GM08714 (cell line): ENCODE measurements at regions not wholly inside any gene's neighbourhood (a gene's known extent, or its start where the extent isn't known, plus 50 kb on each side); places are given as distances from the start of the nearest gene placed in this dataset.

Source experiments
- H3K4me3 ChIP-seq: fragments of 200-500 bp; sonication (Bioruptor generic); 2 replicates; pipeline ENCODE4 v1.5.1; 2014; ENCODE audit warnings: mild to moderate bottlenecking, low read length, inconsistent platforms
- ZNF274 ChIP-seq: IDR thresholded peaks from 2 replicates; pipeline ENCODE4 v1.6.1; 2012; ENCODE audit warnings: mild to moderate bottlenecking, low read depth, low read length

DNA sequence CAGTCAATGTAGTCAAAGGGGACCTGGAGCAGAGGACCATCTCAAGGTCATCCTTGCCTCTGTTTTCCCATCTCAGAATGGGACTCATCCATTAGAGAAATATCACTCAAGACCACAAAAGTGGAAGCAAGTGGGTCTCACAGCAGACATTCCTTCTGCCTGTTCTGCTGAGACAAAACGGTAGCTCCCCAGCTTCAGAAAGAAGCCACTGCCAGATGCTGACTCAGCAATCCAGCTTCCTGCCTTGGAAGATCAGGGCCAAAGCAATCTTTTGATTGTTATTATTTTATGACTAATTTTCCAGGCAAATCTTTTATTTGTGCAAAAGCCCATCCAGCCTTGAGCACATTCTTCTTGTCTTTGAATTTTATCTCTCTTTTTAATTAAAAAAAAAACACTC lies 86.8 kb downstream of the CCT6B start:
- H3K4me3 ChIP-seq, result no peak overlapping the region
- TF ChIP-seq ZNF274, result no peak

DNA sequence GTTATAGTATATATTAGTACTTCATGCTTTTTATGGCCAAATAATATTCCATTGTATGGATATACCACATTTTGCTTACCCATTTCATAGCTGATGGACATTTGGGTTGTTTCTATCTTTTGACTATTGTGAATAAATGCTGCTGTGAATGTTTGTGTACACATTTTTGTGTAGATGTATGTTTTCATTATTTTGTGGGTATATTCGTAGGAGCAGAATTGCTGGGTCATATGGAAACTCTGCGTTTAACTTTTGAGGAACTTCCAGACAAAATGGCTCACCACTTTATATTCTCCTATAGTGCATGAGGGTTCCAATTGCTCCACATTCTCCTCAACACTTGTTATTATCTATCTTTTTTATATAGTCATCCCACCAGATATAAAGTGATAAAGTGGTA lies 88.6 kb downstream of the CCT6B start:
- H3K4me3 ChIP-seq, result no peak overlapping the region
- no peak for TF ChIP-seq ZNF274

- TF ChIP-seq ZNF274, result no peak
- H3K4me3 ChIP-seq, result no peak overlapping the region
Observed at GRCh38 chr17:34869641-34870040, 91.6 kb downstream of the CCT6B start.

GRCh38 chr17:34865716-34866115 lies 95.5 kb downstream of the CCT6B start:
- no peak for TF ChIP-seq ZNF274
- no peak overlapping the region for H3K4me3 ChIP-seq

- no peak overlapping the region for H3K4me3 ChIP-seq
- no peak for TF ChIP-seq ZNF274
Observed at GRCh38 chr17:34862384-34862783, 98.9 kb downstream of the CCT6B start.

DNA sequence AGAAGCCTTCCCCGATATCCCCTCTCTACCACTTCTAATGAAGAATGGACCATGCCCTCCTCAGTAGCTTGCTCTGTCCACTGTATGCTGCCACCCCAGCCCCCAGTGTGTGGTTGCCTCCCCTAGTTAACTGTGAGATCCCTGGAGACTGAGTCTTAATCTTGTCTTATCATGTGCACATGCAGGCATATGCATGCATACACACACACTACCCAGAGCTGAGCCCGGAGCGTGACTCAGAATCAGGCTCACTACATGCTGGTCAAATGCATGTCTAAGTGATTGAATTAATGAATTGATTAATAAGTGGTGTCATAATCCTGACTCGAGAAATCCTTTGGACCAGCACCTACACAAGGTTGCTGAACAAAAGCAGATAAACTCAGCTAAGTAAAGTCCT lies 99.4 kb downstream of the CCT6B start:
- H3K4me3 ChIP-seq, result no peak overlapping the region
- no peak for TF ChIP-seq ZNF274

- no peak overlapping the region for H3K4me3 ChIP-seq
- TF ChIP-seq ZNF274, result no peak
Observed at GRCh38 chr17:34859652-34860051, 101.6 kb downstream of the CCT6B start.

DNA sequence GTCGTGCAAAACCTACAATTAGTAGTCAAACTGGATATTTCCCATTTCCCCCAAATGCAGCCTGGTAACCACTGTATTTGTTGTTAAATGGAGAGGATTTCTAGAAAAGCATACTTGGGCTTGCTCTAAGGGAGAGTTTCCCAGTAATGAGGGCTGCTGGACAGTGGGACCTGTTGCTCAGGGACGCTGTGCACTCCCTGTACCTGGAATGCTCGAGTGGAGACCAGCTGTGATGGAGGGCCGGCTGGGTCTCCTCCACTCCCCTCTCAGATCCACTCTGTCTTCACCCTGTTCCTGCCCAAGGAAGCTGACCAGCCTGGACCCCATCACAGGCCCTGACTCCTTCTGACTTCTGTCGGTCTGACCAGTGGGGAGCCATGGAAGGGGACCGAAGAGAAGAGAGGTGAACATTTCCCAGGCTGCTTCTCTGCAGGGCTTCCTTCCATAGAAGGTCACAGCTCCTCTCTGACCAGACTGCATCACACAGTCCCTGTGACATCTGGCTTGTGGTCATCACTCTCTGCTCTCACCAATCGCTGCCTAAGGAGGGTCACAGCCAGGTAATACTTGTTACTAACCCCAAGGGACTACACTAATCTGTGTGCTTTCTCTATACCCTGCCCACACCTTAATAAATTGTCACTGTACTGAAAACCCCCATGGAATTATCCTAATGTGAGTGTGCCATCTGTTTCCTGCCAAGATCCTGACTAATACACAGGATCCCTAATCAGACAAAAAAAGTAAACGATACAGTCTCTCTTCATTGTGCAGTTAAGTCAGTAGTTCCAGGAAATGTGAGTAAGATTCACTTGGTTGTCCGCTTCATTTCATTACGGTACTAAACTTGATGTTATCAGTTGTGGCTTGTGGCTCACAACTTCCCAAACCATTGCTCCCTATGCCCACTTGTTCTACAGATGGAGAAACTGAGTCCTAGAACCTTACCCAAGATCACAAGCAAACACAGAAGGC lies 102.4 kb downstream of the CCT6B start:
- H3K4me3 ChIP-seq, result no peak overlapping the region
- no peak for TF ChIP-seq ZNF274

GRCh38 chr17:34853924-34854323 lies 107.3 kb downstream of the CCT6B start:
- no peak for TF ChIP-seq ZNF274
- H3K4me3 ChIP-seq, result no peak overlapping the region

DNA sequence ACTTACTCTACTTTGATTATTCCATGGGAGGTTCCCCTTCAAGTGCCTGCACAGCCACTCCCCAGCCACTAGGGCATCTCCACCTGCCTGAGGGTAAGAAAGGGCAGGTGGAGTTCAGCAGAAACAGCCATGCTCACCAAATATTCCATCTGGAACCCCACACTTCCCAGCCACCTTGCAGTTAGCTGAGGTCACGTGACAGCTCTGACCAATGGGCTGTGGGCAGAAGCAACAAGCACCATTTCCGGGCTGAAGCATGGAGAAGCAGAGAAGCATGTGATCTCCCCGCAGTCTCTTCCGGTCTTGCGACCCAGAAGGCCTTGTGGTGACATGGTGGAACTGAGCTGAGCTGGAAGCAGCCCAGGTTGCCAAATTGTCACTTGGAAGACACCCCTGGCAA lies 108.6 kb downstream of the CCT6B start:
- no peak for TF ChIP-seq ZNF274
- H3K4me3 ChIP-seq, result no peak overlapping the region

- no peak overlapping the region for H3K4me3 ChIP-seq
- no peak for TF ChIP-seq ZNF274
Observed at GRCh38 chr17:34851961-34852540, 109.2 kb downstream of the CCT6B start.

DNA sequence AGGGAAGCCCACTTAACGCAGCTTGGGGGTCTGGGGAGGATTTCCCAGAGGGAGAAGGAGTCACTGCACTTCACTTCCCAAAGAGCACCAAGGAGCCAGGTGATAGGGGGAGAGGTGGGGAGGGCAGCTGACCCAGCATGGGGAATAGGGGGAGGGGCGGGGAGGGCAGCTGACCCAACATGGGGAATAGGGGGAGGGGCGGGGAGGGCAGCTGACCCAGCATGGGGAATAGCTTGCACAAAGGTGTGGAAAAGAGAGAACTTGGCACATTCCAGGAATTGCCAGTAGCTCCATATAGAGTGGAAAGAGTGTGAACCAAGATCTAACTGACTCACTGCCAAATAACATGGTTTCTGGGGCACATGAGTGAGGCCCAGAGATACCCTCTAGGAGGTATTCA lies 110.3 kb downstream of the CCT6B start:
- no peak for TF ChIP-seq ZNF274

DNA sequence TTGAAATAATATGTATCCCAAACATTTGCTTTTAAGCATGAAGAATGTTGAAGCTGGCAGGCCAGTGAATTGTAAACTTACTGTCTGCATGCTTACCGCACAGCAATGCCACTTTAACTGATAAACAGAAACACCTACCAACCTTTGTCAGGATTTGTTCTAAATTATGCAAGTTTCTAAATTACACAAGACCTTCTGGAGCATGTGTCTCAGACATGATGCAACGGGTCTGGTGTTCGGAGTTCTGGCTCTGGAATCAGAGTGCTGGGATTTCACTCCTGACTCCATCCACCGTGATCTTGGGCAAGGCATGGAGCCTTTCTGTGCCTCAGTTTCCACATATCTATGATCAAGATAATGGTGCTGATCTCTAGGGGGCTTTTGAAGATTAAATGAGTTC lies 111.2 kb downstream of the CCT6B start:
- H3K4me3 ChIP-seq, result no peak overlapping the region
- no peak for TF ChIP-seq ZNF274

More for the DNA sequence above, 110.3 kb downstream of the CCT6B start:
- no peak overlapping the region for H3K4me3 ChIP-seq

- H3K4me3 ChIP-seq, result no peak overlapping the region
- no peak for TF ChIP-seq ZNF274
Observed at GRCh38 chr17:34847938-34848337, 113.3 kb downstream of the CCT6B start.

DNA sequence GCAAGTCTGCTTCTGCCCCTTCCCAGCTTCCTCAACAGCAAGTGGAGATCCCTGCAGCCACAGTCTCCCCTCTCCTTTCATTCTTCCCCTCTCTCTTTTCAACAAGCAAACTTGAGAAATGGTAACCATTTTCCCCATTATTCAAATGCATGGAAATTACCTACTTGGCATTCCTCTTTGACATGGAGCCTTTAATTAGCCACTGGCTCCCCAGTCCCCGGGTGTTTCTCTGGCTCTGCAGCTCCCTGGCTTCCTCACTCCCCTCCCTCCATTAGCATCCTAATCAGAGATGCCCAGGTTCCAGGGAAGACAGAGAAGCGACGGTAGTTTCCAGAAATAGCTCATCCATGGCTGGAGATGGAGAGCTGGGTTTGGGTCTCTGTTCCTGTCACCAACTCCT lies 116.0 kb downstream of the CCT6B start:
- TF ChIP-seq ZNF274, result no peak

DNA sequence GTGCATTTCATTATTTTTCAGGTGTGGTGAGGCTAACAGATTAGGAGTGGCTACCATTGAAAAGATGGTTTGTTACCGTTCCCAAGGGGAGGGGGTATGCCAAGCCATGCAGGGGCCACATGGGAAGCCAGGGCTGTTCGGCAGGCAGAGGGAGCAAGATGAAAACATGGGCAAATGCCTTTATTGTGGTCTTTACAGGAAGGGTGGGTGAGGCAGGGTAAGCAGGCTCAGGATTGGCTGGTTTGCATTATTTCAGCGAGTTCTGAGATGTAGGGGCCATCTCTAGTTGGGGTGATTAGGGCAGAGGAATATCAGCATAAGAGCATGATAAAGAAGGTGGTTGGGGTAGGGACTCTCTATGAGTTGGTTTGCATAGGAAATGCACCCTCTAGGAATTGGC lies 117.6 kb downstream of the CCT6B start:
- no peak overlapping the region for H3K4me3 ChIP-seq
- no peak for TF ChIP-seq ZNF274

More for the DNA sequence above, 116.0 kb downstream of the CCT6B start:
- H3K4me3 ChIP-seq, result no peak overlapping the region
